ENCODE measurements at regions not wholly inside any gene's neighbourhood (a gene's known extent, or its start where the extent isn't known, plus 50 kb on each side); places are given as distances from the start of the nearest gene placed in this dataset.
"Not testable (repeated sequence)": the region's sequence is repeated elsewhere in the genome, so short reads cannot be mapped to it uniquely, and the experiment has no call there.

- Histone ChIP-seq H3K4me1 (ENCODE audit: control insufficient read depth, insufficient read depth, low read length) (no peaks in the 10 kb centered on the region), H3K9me3 (ENCODE audit: control insufficient read depth, low read depth, low read length) (peaks cover 12% of the 10 kb centered on the region), H3K27me3 (ENCODE audit: control insufficient read depth, insufficient read depth, low read length) (no peaks in the 10 kb centered on the region), H3K4me3 (ENCODE audit: low read length) (no peak overlapping the region), H3K36me3 (ENCODE audit: control insufficient read depth, insufficient read depth, low read length) (no peaks in the 10 kb centered on the region), H3K27ac (ENCODE audit: low read length) (no peak overlapping the region)
- DNase-seq: no peak
- 100% methylated on average over 2 of the region's 2 CpGs for WGBS (ENCODE audit: insufficient coverage, low lambda C conversion rate)
These were observed 316.3 kb upstream of the MEF2C start for GRCh38 chr5:89199306-89199705.

DNA sequence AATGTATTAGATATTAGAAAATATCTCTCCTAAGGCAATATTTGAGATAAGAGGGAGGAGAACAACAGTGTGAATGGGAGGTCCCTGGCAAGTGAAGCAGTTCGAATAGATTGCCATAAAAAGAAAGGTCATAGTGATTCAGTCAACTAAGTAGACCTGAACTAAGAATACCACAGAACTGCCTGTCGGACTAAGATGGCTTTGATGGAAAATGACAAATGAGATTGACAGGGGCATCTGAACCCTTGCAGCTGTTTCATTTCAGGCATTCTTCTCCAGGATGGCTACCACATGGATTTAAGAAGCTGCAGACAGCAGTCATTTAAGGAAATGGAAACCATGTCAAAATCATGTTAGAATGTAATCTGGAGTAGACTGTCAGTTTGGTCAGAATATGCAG is 308.4 kb upstream of the MEF2C start:
- H3K9me3 ChIP-seq (ENCODE audit: control insufficient read depth, low read depth, low read length): no peaks in the 10 kb centered on the region

DNA sequence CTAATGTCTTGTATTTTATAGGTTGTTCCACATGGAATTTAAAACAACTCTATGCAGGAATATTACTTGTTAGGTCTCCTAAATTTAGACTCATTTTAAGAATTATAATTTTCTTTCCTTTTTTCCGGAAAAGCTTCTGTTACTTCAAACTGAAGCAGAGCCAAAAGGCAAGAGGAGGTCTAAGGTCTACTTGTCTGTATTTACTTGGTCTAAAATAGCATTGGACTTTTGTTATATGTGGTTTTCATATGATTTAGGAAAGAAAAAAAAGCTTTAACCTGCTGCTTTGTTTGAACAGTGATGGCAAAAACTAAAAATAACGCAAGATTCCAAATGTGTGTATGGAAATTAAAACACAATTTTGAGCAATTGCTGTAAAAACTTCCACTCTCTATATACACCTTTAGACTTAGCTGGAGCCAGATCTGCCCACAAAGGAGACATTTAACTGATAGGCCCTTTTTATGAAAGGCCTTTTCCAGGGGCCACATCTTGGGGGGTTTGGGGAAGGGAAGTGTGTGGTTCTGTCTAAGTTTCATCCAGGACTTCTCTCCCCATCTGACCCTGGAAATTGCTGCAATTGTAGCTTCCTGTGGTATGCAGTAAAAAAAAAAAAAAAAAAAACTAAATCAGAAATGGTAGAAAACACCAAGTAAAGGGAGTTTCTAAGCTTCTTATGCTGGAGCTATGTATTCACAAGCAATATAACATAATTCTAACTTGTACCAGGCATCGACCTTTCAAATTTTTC is 307.7 kb upstream of the MEF2C start:
- H3K27me3 ChIP-seq (ENCODE audit: control insufficient read depth, insufficient read depth, low read length): no peaks in the 10 kb centered on the region
- no peak for DNase-seq
- H3K4me1 ChIP-seq (ENCODE audit: control insufficient read depth, insufficient read depth, low read length): no peaks in the 10 kb centered on the region
- no peak overlapping the region for H3K4me3 ChIP-seq (ENCODE audit: low read length)
- H3K9me3 ChIP-seq (ENCODE audit: control insufficient read depth, low read depth, low read length): no peaks in the 10 kb centered on the region
- WGBS (ENCODE audit: insufficient coverage, low lambda C conversion rate): 100% methylated on average over 1 of the region's 3 CpGs
- H3K36me3 ChIP-seq (ENCODE audit: control insufficient read depth, insufficient read depth, low read length): no peaks in the 10 kb centered on the region
- H3K27ac ChIP-seq (ENCODE audit: low read length): no peak overlapping the region

More for the DNA sequence above, 308.4 kb upstream of the MEF2C start:
- Histone ChIP-seq H3K4me1 (ENCODE audit: control insufficient read depth, insufficient read depth, low read length) (no peaks in the 10 kb centered on the region), H3K27me3 (ENCODE audit: control insufficient read depth, insufficient read depth, low read length) (no peaks in the 10 kb centered on the region), H3K4me3 (ENCODE audit: low read length) (no peak overlapping the region), H3K27ac (ENCODE audit: low read length) (no peak overlapping the region), H3K36me3 (ENCODE audit: control insufficient read depth, insufficient read depth, low read length) (no peaks in the 10 kb centered on the region)
- no peak for DNase-seq
- 67% methylated on average over 1 of the region's 2 CpGs for WGBS (ENCODE audit: insufficient coverage, low lambda C conversion rate)

DNA sequence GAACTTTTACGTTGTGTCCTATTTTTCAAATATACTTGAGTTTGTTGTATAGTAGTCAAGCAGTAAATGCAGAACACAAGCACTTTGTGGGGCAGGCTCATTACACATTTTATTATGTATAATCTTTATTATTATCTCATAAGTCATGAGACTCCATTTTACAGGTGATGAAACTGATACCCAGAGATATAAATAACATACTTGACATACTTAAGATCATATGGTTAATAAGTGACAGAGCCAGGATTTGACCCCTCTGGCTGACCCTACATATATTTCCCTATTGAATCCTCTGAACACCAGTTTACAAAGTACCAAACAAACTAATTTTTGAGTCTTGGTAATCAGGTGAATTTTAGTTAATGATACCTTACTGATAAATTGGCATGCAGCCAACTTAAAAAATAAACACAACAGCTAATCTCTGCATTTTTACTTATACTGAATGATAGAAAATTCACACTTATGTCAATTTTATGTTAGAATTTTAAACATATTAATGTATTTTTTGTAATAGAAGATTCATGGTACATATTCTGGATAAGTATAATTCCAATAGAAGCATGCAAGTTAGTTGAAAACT is 305.0 kb upstream of the MEF2C start:
- Histone ChIP-seq H3K36me3 (ENCODE audit: control insufficient read depth, insufficient read depth, low read length) (no peaks in the 10 kb centered on the region), H3K4me1 (ENCODE audit: control insufficient read depth, insufficient read depth, low read length) (no peaks in the 10 kb centered on the region), H3K27ac (ENCODE audit: low read length) (no peak overlapping the region), H3K9me3 (ENCODE audit: control insufficient read depth, low read depth, low read length) (no peaks in the 10 kb centered on the region), H3K27me3 (ENCODE audit: control insufficient read depth, insufficient read depth, low read length) (no peaks in the 10 kb centered on the region), H3K4me3 (ENCODE audit: low read length) (no peak overlapping the region)
- WGBS (ENCODE audit: insufficient coverage, low lambda C conversion rate): no CpG with 5 or more reads among the region's 1 CpG
- DNase-seq: peak; percentile 19

DNA sequence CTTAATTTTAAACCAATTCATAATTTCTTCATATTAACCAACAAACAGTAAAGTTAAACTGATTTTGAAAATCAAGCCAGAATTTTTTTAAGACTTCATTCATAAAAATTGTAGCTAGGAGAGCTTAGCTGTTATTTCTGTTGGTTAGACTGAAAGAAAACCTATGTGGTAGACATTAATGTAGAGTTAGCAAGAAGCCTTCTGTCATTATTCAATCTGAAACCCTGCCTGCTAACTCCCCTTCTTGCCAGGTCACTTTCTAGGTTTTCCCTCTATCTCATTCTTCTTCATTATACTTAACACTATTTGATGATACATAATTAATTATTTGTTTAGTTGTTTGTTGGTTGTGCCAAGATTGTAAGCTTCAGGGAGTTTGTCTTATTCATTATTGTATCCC is 304.3 kb upstream of the MEF2C start:
- Histone ChIP-seq H3K27ac (ENCODE audit: low read length) (no peak overlapping the region), H3K4me1 (ENCODE audit: control insufficient read depth, insufficient read depth, low read length) (no peaks in the 10 kb centered on the region), H3K27me3 (ENCODE audit: control insufficient read depth, insufficient read depth, low read length) (no peaks in the 10 kb centered on the region), H3K9me3 (ENCODE audit: control insufficient read depth, low read depth, low read length) (no peaks in the 10 kb centered on the region), H3K4me3 (ENCODE audit: low read length) (no peak overlapping the region), H3K36me3 (ENCODE audit: control insufficient read depth, insufficient read depth, low read length) (no peaks in the 10 kb centered on the region)
- DNase-seq: no peak

GRCh38 chr5:89181546-89181945 is 298.6 kb upstream of the MEF2C start:
- no peaks in the 10 kb centered on the region for H3K27me3 ChIP-seq (ENCODE audit: control insufficient read depth, insufficient read depth, low read length)
- H3K36me3 ChIP-seq (ENCODE audit: control insufficient read depth, insufficient read depth, low read length): no peaks in the 10 kb centered on the region
- H3K4me1 ChIP-seq (ENCODE audit: control insufficient read depth, insufficient read depth, low read length): no peaks in the 10 kb centered on the region
- H3K4me3 ChIP-seq (ENCODE audit: low read length): no peak overlapping the region
- DNase-seq: no peak
- H3K9me3 ChIP-seq (ENCODE audit: control insufficient read depth, low read depth, low read length): no peaks in the 10 kb centered on the region
- no peak overlapping the region for H3K27ac ChIP-seq (ENCODE audit: low read length)

- no peak for DNase-seq
- Histone ChIP-seq H3K9me3 (ENCODE audit: control insufficient read depth, low read depth, low read length) (no peaks in the 10 kb centered on the region), H3K27ac (ENCODE audit: low read length) (no peak overlapping the region), H3K4me3 (ENCODE audit: low read length) (no peak overlapping the region), H3K4me1 (ENCODE audit: control insufficient read depth, insufficient read depth, low read length) (no peaks in the 10 kb centered on the region), H3K27me3 (ENCODE audit: control insufficient read depth, insufficient read depth, low read length) (no peaks in the 10 kb centered on the region), H3K36me3 (ENCODE audit: control insufficient read depth, insufficient read depth, low read length) (no peaks in the 10 kb centered on the region)
- no CpG with 5 or more reads among the region's 3 CpGs for WGBS (ENCODE audit: insufficient coverage, low lambda C conversion rate)
These were observed 296.7 kb upstream of the MEF2C start for GRCh38 chr5:89179731-89180130.

DNA sequence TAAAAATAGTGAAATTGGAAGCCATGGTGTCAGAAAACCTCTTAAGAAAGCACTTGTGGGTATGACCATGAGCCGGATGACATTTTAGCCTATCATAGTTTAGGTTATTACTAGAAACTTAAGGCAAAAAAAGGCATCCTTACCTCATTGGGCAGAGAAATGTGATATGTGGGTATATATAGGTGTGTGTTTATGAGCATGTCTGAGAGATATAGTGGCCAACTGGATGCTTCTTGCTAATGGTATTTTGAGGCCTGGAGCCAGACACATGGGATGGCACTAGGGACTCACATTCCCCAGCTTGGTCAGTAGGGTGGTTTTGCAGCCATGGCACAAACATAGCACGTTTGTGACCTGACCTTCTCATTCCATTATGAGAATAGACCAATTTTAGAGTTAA is 295.6 kb upstream of the MEF2C start:
- H3K4me3 ChIP-seq (ENCODE audit: low read length): no peak overlapping the region
- no peak overlapping the region for H3K27ac ChIP-seq (ENCODE audit: low read length)
- H3K9me3 ChIP-seq (ENCODE audit: control insufficient read depth, low read depth, low read length): no peaks in the 10 kb centered on the region
- no peaks in the 10 kb centered on the region for H3K4me1 ChIP-seq (ENCODE audit: control insufficient read depth, insufficient read depth, low read length)
- H3K27me3 ChIP-seq (ENCODE audit: control insufficient read depth, insufficient read depth, low read length): no peaks in the 10 kb centered on the region
- WGBS (ENCODE audit: insufficient coverage, low lambda C conversion rate): no CpG with 5 or more reads among the region's 2 CpGs
- no peak for DNase-seq
- H3K36me3 ChIP-seq (ENCODE audit: control insufficient read depth, insufficient read depth, low read length): no peaks in the 10 kb centered on the region

DNA sequence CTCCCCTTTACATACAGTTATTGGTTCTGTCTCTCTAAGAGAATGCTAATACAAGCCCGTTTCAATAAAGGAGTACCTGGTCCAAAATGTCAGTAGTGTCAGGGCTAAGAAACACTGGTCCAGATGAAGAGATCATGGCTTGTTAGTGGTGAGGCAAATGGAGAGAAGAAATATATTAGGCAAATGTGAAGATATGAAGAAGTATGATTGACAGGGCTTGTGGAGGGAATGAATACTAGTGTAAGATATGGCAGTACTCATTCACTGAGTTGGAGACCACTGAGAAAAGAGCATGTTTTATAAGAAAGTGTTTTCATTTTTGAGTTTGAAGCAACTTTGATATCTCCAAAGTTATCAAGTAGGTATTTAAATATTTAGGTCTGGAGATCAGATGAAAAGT is 290.5 kb upstream of the MEF2C start:
- H3K36me3 ChIP-seq (ENCODE audit: control insufficient read depth, insufficient read depth, low read length): no peaks in the 10 kb centered on the region
- no peak for DNase-seq
- H3K4me3 ChIP-seq (ENCODE audit: low read length): no peak overlapping the region
- WGBS (ENCODE audit: insufficient coverage, low lambda C conversion rate): no CpG with 5 or more reads among the region's 1 CpG
- no peaks in the 10 kb centered on the region for H3K9me3 ChIP-seq (ENCODE audit: control insufficient read depth, low read depth, low read length)
- no peaks in the 10 kb centered on the region for H3K27me3 ChIP-seq (ENCODE audit: control insufficient read depth, insufficient read depth, low read length)
- H3K27ac ChIP-seq (ENCODE audit: low read length): no peak overlapping the region
- no peaks in the 10 kb centered on the region for H3K4me1 ChIP-seq (ENCODE audit: control insufficient read depth, insufficient read depth, low read length)

GRCh38 chr5:89168766-89169165 is 285.8 kb upstream of the MEF2C start:
- no peaks in the 10 kb centered on the region for H3K36me3 ChIP-seq (ENCODE audit: control insufficient read depth, insufficient read depth, low read length)
- no peak overlapping the region for H3K4me3 ChIP-seq (ENCODE audit: low read length)
- H3K9me3 ChIP-seq (ENCODE audit: control insufficient read depth, low read depth, low read length): no peaks in the 10 kb centered on the region
- no peaks in the 10 kb centered on the region for H3K4me1 ChIP-seq (ENCODE audit: control insufficient read depth, insufficient read depth, low read length)
- no peaks in the 10 kb centered on the region for H3K27me3 ChIP-seq (ENCODE audit: control insufficient read depth, insufficient read depth, low read length)
- no peak overlapping the region for H3K27ac ChIP-seq (ENCODE audit: low read length)
- WGBS (ENCODE audit: insufficient coverage, low lambda C conversion rate): 82% methylated on average over 2 of the region's 3 CpGs
- DNase-seq: no peak

DNA sequence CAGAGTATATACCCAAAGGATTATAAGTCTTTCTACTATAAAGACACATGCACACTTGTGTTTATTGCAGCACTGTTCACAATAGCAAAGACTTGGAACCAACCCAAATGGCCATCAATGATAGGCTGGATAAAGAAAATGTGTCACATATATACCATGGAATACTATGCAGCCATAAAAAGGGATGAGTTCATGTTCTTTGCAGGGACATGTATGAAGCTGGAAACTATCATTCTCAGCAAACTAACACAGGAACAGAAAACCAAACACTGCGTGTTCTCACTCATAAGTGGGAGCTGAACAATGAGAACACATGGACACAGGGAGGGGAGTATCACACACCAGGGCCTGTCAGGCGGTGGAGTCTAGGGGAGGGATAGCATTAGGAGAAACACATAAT is 281.7 kb upstream of the MEF2C start:
- H3K27ac ChIP-seq (ENCODE audit: low read length); H3K36me3 ChIP-seq (ENCODE audit: control insufficient read depth, insufficient read depth, low read length); H3K9me3 ChIP-seq (ENCODE audit: control insufficient read depth, low read depth, low read length); DNase-seq; H3K4me3 ChIP-seq (ENCODE audit: low read length); H3K27me3 ChIP-seq (ENCODE audit: control insufficient read depth, insufficient read depth, low read length); H3K4me1 ChIP-seq (ENCODE audit: control insufficient read depth, insufficient read depth, low read length): not testable (repeated sequence)
- WGBS (ENCODE audit: insufficient coverage, low lambda C conversion rate): no CpG with 5 or more reads among the region's 2 CpGs

Measured in large intestine (tissue), 3 donors.